ENCODE measurements at regions not wholly inside any gene's neighbourhood (a gene's known extent, or its start where the extent isn't known, plus 50 kb on each side); places are given as distances from the start of the nearest gene placed in this dataset.

DNA sequence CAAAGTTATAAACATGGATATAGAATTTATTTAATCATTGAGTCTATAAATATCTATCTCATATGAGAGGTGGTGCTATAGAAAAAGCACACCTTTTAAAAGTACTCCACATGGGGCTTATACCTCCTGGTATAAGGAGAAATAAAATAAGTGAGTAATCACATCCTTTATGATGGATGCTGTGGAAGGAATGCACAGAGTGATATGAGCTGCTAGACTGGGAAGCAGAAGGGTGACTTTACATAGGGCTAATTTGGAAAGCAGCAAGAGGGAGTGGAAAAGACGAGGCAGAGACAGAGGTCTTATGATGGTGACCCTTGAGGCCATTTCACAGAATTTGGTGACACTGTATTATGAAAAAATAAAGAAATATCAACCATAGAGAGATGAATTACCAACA is 59.4 kb upstream of the AHR start (continued):
- TF ChIP-seq CTBP2 (IDR thresholded peaks at IDR 0.05; ENCODE audit: borderline replicate concordance, insufficient read depth, insufficient read length, low read length) (no peak), SIRT6 (IDR thresholded peaks at IDR 0.05; ENCODE audit: low read length) (no peak), SAP30 (IDR thresholded peaks at IDR 0.05; ENCODE audit: insufficient read depth, insufficient replicate concordance, low read length) (no peak), YY1 (IDR thresholded peaks at IDR 0.05; ENCODE audit: low read depth, low read length) (no peak)
